K562 (cell line): ENCODE measurements at regions not wholly inside any gene's neighbourhood (a gene's known extent, or its start where the extent isn't known, plus 50 kb on each side); places are given as distances from the start of the nearest gene placed in this dataset.

ENCODE experiments used
- POLR2AphosphoS2 ChIP-seq: IDR thresholded peaks from 2 replicates; pipeline ENCODE4 v1.6.1; 2012; ENCODE audit warnings: low read length, improper control_type of control experiment
- ZNF445 ChIP-seq: fragments of 250-450 bp; sonication (Bioruptor Pico); IDR thresholded peaks from 2 replicates; pipeline ENCODE4 v1.4.0; 2020; ENCODE audit warnings: low read depth, mild to moderate bottlenecking, moderate library complexity

DNA sequence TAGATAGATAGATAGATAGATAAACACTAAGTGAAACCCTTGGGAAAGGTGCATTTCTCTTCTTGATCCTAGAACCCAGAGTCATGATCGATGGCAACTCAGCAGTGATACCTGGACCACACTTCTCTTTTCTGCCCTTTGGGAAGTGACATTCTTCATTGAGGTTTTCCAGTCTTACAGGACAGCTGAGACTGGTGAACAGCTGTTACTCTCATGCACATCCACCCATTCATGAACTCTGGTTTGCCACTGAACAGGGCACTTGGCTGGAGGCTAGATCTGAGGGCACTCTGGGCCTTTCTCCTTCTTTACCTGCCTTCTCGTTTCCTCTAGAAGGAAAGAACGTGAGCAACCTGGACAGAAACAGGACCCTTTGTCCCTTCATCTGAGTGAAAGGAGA lies 164.5 kb downstream of the DRD1 start:
- TF ChIP-seq ZNF445 (CRISPR knock-in tag) (no peak), POLR2AphosphoS2 (no peak)
